A673 (cell line): ENCODE measurements at regions not wholly inside any gene's neighbourhood (a gene's known extent, or its start where the extent isn't known, plus 50 kb on each side); places are given as distances from the start of the nearest gene placed in this dataset.

Source experiments
- BruUV-seq: library from RNA; stranded (reverse); fragments of 400-500 nt; replicated peaks from 2 replicates; lab custom pipeline; 2021; lab: Mats Ljungman, UMichigan
- CTCF ChIA-PET: fragments of 300-600 bp; sonication (Branson Sonifier 250); formaldehyde crosslinking; loops from one replicate; lab custom pipeline; 2022; ENCODE audit warnings: antibody characterized with exemption; lab: Charles Lee
- POLR2A ChIA-PET: fragments of 300-600 bp; sonication (Branson Sonifier 250); formaldehyde crosslinking; loops from one replicate; lab custom pipeline; 2022; ENCODE audit warnings: antibody characterized with exemption; ENCODE audit not compliant: low non-redundant PET; lab: Charles Lee
- DNase-seq: peaks from one replicate; pipeline ENCODE4 v3.0.0-alpha.2; 2015; ENCODE audit warnings: low spot score
- H3K27ac ChIP-seq: fragments of 200-600 bp; sonication (generic); 2 replicates; pipeline ENCODE4 v1.5.1; 2016; ENCODE audit warnings: mixed run types, low read depth, mild to moderate bottlenecking, mixed read lengths, antibody characterized with exemption, low read length; ENCODE audit not compliant: poor library complexity, severe bottlenecking
- H3K27me3 ChIP-seq: fragments of 200-600 bp; sonication (generic); replicated peaks from 2 replicates; pipeline ENCODE4 v1.6.1; 2017; ENCODE audit warnings: mixed run types, low read depth, mild to moderate bottlenecking, mixed read lengths, antibody characterized with exemption, low read length; ENCODE audit not compliant: insufficient read depth, poor library complexity
- H3K36me3 ChIP-seq: fragments of 200-600 bp; sonication (generic); 2 replicates; pipeline ENCODE4 v1.6.1; 2016; ENCODE audit warnings: mixed run types, mild to moderate bottlenecking, mixed read lengths, antibody characterized with exemption, low read length; ENCODE audit not compliant: insufficient read depth, poor library complexity, severe bottlenecking
- H3K4me1 ChIP-seq: fragments of 200-600 bp; sonication (generic); 2 replicates; pipeline ENCODE4 v1.6.1; 2017; ENCODE audit warnings: mixed run types, mild to moderate bottlenecking, mixed read lengths, antibody characterized with exemption, low read length; ENCODE audit not compliant: insufficient read depth, poor library complexity, severe bottlenecking
- H3K4me3 ChIP-seq: fragments of 200-600 bp; sonication (generic); 2 replicates; pipeline ENCODE4 v1.5.1; 2016; ENCODE audit warnings: low read depth, mixed run types, mild to moderate bottlenecking, mixed read lengths, low read length; ENCODE audit not compliant: poor library complexity, severe bottlenecking
- H3K9me3 ChIP-seq: fragments of 200-600 bp; sonication (generic); 2 replicates; pipeline ENCODE4 v1.6.1; 2016; ENCODE audit warnings: mixed run types, low read depth, mild to moderate bottlenecking, mixed read lengths, antibody characterized with exemption, low read length; ENCODE audit not compliant: poor library complexity, severe bottlenecking
- CTCF ChIP-seq: fragments of 300-800, 200-600 bp; sonication (generic); conservative IDR thresholded peaks from 2 replicates; pipeline ENCODE4 v1.5.1; 2017; ENCODE audit warnings: low read depth, mild to moderate bottlenecking, antibody characterized with exemption, low read length, moderate library complexity, mixed read lengths
- EZH2 ChIP-seq: fragments of 200-600 bp; sonication (generic); IDR thresholded peaks from 2 replicates; pipeline ENCODE4 v1.6.1; 2017; ENCODE audit warnings: borderline replicate concordance, low read depth, mild to moderate bottlenecking, mixed read lengths, antibody characterized with exemption, low read length; ENCODE audit not compliant: poor library complexity, severe bottlenecking
- intact Hi-C: fragments of 100-400 bp; cut with micrococcal nuclease; formaldehyde crosslinking; loops from one replicate; pipeline ENCODE4 v1.10.0; 2022; ENCODE audit not compliant: unreplicated experiment

- ChIA-PET CTCF (no interaction called here), POLR2A (no interaction called here)
- peaks cover 7% of the 10 kb centered on the region for H3K27me3 ChIP-seq
- no TSS peak for BruUV-seq
- H3K27ac ChIP-seq: no peak overlapping the region
- H3K4me1 ChIP-seq: no peaks in the 10 kb centered on the region
- no peak for DNase-seq
- no peaks in the 10 kb centered on the region for H3K36me3 ChIP-seq
- no peaks in the 10 kb centered on the region for H3K9me3 ChIP-seq
- TF ChIP-seq CTCF (no peak), EZH2 (no peak)
- intact Hi-C loops: no loop called here
- H3K4me3 ChIP-seq: no peak overlapping the region
These were observed 183.7 kb downstream of the BMP4 start for GRCh38 chr14:53772936-53773335.

GRCh38 chr14:53767566-53767965 is 189.1 kb downstream of the BMP4 start:
- CTCF ChIA-PET: no interaction called here
- BruUV-seq: no TSS peak
- POLR2A ChIA-PET: no interaction called here

GRCh38 chr14:53766601-53767000 is 190.0 kb downstream of the BMP4 start:
- ChIA-PET POLR2A (no interaction called here), CTCF (no interaction called here)
- H3K27ac ChIP-seq: no peak overlapping the region
- H3K4me3 ChIP-seq: no peak overlapping the region
- H3K36me3 ChIP-seq: no peaks in the 10 kb centered on the region
- H3K9me3 ChIP-seq: no peaks in the 10 kb centered on the region
- intact Hi-C loops: no loop called here
- no TSS peak for BruUV-seq
- TF ChIP-seq EZH2 (no peak), CTCF (no peak)
- no peak for DNase-seq
- H3K4me1 ChIP-seq: no peaks in the 10 kb centered on the region
- H3K27me3 ChIP-seq: no peaks in the 10 kb centered on the region

More at GRCh38 chr14:53767566-53767965, 189.1 kb downstream of the BMP4 start:
- DNase-seq: no peak
- Histone ChIP-seq H3K27me3 (no peaks in the 10 kb centered on the region), H3K27ac (no peak overlapping the region), H3K4me1 (no peaks in the 10 kb centered on the region), H3K4me3 (no peak overlapping the region), H3K36me3 (no peaks in the 10 kb centered on the region), H3K9me3 (no peaks in the 10 kb centered on the region)
- TF ChIP-seq EZH2: no peak
- no peak for TF ChIP-seq CTCF
- intact Hi-C loops: no loop called here
